K562 (cell line): ENCODE measurements at regions not wholly inside any gene's neighbourhood (a gene's known extent, or its start where the extent isn't known, plus 50 kb on each side); places are given as distances from the start of the nearest gene placed in this dataset.

Experiments used
- BRD4 ChIP-seq: fragments of 200-600 bp; sonication (generic); IDR thresholded peaks from 2 replicates; pipeline ENCODE4 v1.6.1; 2017; ENCODE audit warnings: inconsistent platforms
- KDM1A ChIP-seq, 2 experiments: fragments of 450-650 bp; IDR thresholded peaks; 2 replicates each; pipeline ENCODE4 v1.6.1; 2016; ENCODE audit warnings: mild to moderate bottlenecking in 2 of 2
- MYBL2 ChIP-seq, 2 experiments: fragments of 450-650 bp in 1 of 2; sonication (generic) in 1 of 2; formaldehyde crosslinking in 1 of 2; IDR thresholded peaks; 2 replicates each; pipeline versions ENCODE4 v1.6.1 to v1.8.1; 2017 to 2022; ENCODE audit warnings: borderline replicate concordance in 1 of 2, inconsistent platforms in 1 of 2, low read depth in 1 of 2, mild to moderate bottlenecking in 1 of 2, missing genetic modification reagents in 1 of 2, moderate library complexity in 1 of 2
- NONO ChIP-seq, 2 experiments: fragments of 200-400 bp in 1 of 2; fragments of 450-650 bp in 1 of 2; formaldehyde crosslinking in 1 of 2; IDR thresholded peaks; 2 replicates each; pipeline ENCODE4 v1.6.1; 2017; ENCODE audit warnings: low read depth in 2 of 2, mild to moderate bottlenecking in 2 of 2, moderate library complexity in 2 of 2, low read length in 1 of 2
- RBM22 ChIP-seq: fragments of 200-400 bp; formaldehyde crosslinking; IDR thresholded peaks from 2 replicates; pipeline ENCODE4 v1.6.1; 2018; ENCODE audit warnings: low read length, low read depth; ENCODE audit not compliant: poor library complexity, severe bottlenecking
- SMAD1 ChIP-seq: fragments of 150-350 bp; IDR thresholded peaks from 2 replicates; pipeline ENCODE4 v1.6.1; 2014; ENCODE audit warnings: low read length, low read depth; ENCODE audit not compliant: partially characterized antibody
- ZEB2 ChIP-seq: fragments of 450-650 bp; IDR thresholded peaks from 2 replicates; pipeline ENCODE4 v1.6.1; 2016
- TF ChIP-seq, protein P1 (sequence below): fragments of 450-650 bp; formaldehyde crosslinking; IDR thresholded peaks from 2 replicates; pipeline ENCODE4 v1.4.0; 2022; ENCODE audit warnings: missing genetic modification characterization

DNA sequence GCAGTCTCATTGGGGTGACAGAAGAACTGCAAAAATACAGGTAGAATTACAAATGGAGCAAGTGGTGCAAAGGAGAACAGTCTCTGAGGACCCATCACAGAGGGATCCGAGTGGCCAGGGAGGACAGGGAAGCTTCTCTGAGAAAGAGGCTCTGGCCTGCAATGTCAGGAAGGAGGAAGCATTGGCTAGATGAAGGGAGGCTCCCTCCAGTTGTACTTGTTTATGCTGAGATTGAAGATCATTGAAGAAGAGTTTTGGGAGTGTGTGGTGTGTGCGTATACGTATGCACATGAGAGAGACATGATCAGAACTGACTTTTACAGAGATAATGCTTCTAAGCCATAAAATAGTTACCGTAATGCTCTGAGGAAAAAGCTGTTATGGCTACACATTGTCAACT lies 274.7 kb upstream of the FZD8 start:
- no peak for TF ChIP-seq KDM1A (IDR thresholded peaks at IDR 0.05)
- TF ChIP-seq SMAD1: no peak
- TF ChIP-seq, protein P1, sequence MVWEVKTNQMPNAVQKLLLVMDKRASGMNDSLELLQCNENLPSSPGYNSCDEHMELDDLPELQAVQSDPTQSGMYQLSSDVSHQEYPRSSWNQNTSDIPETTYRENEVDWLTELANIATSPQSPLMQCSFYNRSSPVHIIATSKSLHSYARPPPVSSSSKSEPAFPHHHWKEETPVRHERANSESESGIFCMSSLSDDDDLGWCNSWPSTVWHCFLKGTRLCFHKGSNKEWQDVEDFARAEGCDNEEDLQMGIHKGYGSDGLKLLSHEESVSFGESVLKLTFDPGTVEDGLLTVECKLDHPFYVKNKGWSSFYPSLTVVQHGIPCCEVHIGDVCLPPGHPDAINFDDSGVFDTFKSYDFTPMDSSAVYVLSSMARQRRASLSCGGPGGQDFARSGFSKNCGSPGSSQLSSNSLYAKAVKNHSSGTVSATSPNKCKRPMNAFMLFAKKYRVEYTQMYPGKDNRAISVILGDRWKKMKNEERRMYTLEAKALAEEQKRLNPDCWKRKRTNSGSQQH (CRISPR knock-in tag): no peak
- no peak for TF ChIP-seq RBM22
- TF ChIP-seq BRD4: no peak
- no peak for TF ChIP-seq NONO (IDR thresholded peaks at IDR 0.05; ENCODE audit: low read depth in 2 of 2, low read length in 1 of 2)
- no peak for TF ChIP-seq MYBL2 (IDR thresholded peaks at IDR 0.05; ENCODE audit: low read depth)
- no peak for TF ChIP-seq MYBL2 (CRISPR knock-in tag; IDR thresholded peaks at IDR 0.05; ENCODE audit: borderline replicate concordance)
- TF ChIP-seq ZEB2: no peak
